Inflammatory macrophage treated with lipopolysaccharide for 4 hours (primary cell): ENCODE measurements at regions not wholly inside any gene's neighbourhood (a gene's known extent, or its start where the extent isn't known, plus 50 kb on each side); places are given as distances from the start of the nearest gene placed in this dataset.
"Not testable (repeated sequence)": the region's sequence is repeated elsewhere in the genome, so short reads cannot be mapped to it uniquely, and the experiment has no call there.

ENCODE experiments used
- DNase-seq: peaks from one replicate; pipeline ENCODE4 v3.0.0-alpha.2; 2020

GRCh38 chr7:69515495-69516212 lies 82.6 kb upstream of the AUTS2 start:
- no peak for DNase-seq

- no peak for DNase-seq
These were observed 81.9 kb upstream of the AUTS2 start for GRCh38 chr7:69516238-69516820.

- no peak for DNase-seq
These were observed 80.1 kb upstream of the AUTS2 start for GRCh38 chr7:69517985-69518704.

GRCh38 chr7:69518705-69519077 lies 79.6 kb upstream of the AUTS2 start:
- DNase-seq = no peak

- DNase-seq = no peak
These were observed 71.7 kb upstream of the AUTS2 start for GRCh38 chr7:69526570-69526969.

- no peak for DNase-seq
These were observed 70.6 kb upstream of the AUTS2 start for GRCh38 chr7:69527706-69528105.

- no peak for DNase-seq
These were observed 67.2 kb upstream of the AUTS2 start for GRCh38 chr7:69531050-69531449.

GRCh38 chr7:69534461-69535041 lies 63.7 kb upstream of the AUTS2 start:
- DNase-seq = no peak

- DNase-seq = no peak
These were observed 60.6 kb upstream of the AUTS2 start for GRCh38 chr7:69537691-69538090.

GRCh38 chr7:69539531-69539930 lies 58.7 kb upstream of the AUTS2 start:
- no peak for DNase-seq

GRCh38 chr7:69540287-69540686 lies 58.0 kb upstream of the AUTS2 start:
- no peak for DNase-seq

- not testable (repeated sequence) for DNase-seq
These were observed 56.4 kb upstream of the AUTS2 start for GRCh38 chr7:69541779-69542432.

GRCh38 chr7:69545175-69545574 lies 53.1 kb upstream of the AUTS2 start:
- no peak for DNase-seq
